HG02885 (cell line): ENCODE measurements at regions not wholly inside any gene's neighbourhood (a gene's known extent, or its start where the extent isn't known, plus 50 kb on each side); places are given as distances from the start of the nearest gene placed in this dataset.
"Not testable (repeated sequence)": the region's sequence is repeated elsewhere in the genome, so short reads cannot be mapped to it uniquely, and the experiment has no call there.

Experiments used
- ATAC-seq: cut with Tn5 transposase; IDR thresholded peaks from one replicate; pipeline ENCODE4 v1.9.1; 2021; ENCODE audit warnings: mild to moderate bottlenecking; ENCODE audit not compliant: unreplicated experiment, poor library complexity

DNA sequence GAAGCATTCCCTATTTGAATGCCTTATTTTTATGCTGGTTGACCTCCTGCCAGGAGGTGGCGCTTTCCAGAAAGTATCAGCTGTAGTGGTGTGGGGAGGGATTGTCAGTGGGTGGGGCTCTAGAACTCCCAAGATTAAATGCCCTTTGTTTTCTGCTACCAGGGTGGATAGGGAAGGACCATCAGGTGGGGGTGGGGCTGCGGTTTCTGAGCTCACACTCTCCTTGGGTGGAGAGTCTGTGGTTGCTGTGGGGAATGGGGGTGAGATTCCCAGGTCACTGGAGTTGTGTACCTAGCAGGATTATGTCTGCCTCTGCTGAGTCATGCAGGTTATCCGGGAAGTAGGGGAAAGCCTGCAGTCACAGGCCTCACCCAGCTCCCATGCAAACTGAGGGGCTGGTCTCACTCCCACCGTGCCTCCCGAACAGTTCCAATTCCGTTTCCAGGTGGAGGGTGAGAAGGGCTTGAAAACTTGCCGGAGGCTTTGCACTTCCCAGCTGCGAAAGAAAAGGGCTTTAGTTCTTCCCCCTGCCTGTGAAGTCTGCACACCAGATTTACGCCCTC is 68.3 kb downstream of the ALG10B start:
- ATAC-seq: no peak

GRCh38 chr12:38385486-38385885 is 68.9 kb downstream of the ALG10B start:
- no peak for ATAC-seq

DNA sequence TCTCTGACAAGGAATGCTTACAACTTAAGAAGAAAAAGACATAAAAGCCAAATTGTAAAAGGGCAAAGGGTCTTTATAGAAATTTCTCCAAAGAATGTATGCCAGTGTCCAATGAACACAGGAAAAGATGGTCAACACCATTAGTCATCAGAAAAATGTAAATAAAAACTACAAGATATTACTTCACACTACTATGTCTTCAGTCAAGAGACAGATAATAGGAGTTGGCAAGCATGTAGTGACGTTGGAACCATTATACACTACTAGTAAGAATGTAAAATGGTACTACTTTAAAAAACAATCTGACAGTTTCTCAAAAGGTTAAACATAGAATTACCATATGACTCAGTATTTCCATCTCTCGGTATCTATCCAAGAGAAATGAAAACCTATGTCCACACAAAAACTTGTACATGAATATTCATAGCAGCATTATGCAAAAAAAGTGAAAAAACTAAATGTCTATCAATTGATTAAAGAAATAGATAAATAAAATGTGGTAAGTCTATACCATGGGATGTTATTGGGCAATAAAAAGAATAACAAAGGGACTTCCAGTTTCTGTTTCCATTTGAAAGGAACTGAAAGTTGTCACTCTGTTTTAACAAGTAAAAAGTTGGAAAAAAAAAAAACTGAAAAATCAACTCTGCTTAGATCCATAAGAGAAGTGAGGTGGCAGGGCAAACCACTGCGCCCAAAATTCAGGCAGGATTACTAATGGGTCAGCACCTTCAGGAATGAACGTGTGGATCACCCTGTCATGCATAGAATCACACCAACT is 69.8 kb downstream of the ALG10B start:
- peak; percentile 80 for ATAC-seq

DNA sequence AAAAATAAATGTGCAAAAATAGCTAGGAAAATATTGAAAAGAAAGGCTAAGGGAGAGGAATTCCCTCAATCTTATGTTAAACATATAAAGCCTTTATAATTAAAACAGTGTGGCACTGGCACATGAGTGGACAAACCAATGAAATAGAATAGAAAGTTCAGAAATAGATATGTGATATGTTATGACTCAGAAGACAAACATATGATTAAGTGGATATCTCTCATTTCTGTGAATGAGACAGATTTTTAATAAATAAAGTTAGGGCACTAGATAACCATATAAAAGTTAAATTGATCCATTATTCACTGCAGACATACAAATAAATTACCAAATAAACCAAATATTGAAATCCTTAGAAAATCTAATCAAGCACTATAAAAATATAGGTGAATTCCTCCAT is 73.0 kb downstream of the ALG10B start:
- ATAC-seq: no peak

- no peak for ATAC-seq
Measured at GRCh38 chr12:38391007-38391406, 74.4 kb downstream of the ALG10B start.

DNA sequence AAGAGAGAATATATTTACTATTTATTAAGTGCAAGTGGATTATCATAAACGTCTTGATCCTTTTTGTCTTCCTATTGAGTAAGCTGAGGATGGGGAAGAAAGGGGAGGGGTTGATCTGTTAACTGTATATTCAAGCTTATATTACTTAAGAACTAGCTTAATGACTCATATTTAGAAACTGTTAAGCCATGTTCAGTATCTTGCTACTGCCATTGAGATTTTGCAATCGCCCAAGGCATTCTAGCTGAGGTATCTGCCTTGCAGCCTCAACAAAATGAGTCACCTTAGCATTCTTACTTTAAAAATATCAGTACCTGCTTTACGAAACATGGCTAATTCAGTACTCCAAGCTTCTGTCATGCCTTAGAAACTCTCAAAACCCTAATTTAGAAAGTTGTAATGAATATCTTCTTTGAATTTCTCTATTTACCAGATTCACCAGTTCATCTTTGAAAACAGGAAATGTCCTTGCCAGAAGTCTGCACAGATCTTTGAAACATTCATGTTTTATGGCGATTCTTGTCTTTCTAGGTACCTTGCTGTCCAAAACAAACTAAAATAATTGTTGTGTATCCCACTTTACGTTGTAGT is 76.1 kb downstream of the ALG10B start:
- ATAC-seq: peak; percentile 82

DNA sequence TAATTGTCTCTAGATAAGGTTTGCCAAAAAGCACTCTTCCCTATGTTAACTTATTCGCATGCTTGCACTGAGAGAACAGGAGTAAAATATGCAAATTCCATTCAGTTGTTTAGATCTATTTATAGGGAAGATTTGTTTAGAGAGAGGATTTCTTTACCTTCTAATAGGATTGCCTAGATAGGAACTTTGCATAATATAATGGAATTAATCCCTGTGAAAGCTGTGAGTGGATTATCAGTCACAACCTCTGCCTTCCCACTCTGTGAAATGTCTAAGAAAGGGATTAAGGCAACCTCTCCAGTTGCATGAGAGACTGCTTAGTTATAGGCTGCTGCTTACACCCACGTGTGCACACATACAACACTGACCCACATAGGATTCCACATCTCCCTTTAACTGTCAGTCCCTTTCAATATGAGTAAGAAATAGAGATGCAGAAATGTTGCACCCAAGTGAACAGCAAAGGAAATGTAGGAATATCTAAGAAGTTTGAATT is 83.2 kb downstream of the ALG10B start:
- ATAC-seq: no peak

DNA sequence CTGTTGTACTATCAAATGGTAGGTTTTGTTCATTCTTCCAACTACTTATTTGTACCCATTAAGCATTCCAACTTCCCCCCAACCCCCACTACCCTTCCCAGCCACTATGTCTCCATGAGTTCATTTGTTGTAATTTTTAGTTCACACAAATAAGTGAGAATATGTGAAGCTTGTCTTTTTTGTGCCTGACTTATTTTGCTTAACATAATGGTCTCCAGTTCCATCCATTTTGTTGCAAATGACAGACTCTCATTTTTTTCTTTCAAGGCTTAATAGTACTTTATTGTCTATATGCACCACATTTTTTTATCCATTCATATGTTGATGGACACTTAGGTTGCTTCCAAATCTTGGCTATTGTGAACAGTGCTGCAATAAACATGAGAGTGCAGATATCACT is 86.2 kb downstream of the ALG10B start:
- no peak for ATAC-seq

DNA sequence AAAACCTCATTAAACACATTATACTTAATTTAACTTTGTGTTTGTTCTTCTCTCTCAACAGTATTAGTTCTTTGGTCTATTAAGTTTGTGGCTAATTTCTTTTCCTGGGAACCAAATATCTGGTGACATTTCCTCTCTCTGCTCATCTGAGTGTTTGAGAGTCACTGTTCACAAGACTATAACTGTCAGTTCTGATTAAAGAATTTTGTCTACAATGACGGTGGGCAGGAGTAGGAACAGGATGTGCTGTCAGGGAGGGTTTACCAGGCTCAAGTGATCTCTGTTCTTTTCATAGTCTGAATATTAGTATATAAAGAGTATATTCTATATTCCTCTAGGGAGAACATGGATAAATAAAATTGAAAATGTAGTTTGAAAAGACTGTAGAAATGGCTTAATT is 92.9 kb downstream of the ALG10B start:
- no peak for ATAC-seq

GRCh38 chr12:38411426-38411825 is 94.9 kb downstream of the ALG10B start:
- ATAC-seq: no peak

DNA sequence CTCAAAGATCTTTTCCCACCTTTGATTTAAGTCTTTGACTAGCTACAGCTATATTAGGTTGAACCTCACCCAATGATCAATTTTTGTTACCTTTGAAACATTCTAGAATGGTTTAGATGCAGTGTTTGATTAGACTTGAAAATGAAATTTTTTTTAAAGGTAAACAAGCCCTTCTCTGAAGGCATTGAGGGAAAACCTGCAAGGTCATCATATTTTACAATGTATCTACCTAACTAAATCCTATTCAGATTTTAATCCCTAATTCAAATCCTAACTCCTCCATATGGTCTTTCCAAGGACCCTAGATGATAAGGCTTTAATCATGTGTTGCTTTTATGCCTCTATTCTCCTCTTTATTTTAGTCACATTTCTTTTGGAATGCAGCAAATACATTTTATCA is 95.4 kb downstream of the ALG10B start:
- no peak for ATAC-seq

DNA sequence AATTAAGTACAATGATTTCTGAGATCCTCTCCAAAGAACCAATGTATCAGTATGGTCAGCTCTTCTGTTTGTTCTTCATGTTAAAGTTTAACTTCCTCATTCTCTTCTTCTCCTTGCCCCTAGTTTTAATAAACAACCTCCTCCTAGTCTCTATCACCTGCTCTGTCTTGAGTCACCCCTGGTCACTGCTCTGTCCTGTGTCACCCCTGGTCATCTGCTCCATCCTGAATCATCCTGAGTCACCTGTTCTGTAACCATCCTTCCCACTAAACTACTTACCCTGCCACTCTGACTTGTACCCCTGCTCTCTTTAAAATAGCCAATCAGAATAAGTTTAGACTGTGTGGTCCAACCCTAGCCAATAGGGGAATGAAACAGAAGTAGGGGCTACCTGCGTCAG is 100.5 kb downstream of the ALG10B start:
- no peak for ATAC-seq

DNA sequence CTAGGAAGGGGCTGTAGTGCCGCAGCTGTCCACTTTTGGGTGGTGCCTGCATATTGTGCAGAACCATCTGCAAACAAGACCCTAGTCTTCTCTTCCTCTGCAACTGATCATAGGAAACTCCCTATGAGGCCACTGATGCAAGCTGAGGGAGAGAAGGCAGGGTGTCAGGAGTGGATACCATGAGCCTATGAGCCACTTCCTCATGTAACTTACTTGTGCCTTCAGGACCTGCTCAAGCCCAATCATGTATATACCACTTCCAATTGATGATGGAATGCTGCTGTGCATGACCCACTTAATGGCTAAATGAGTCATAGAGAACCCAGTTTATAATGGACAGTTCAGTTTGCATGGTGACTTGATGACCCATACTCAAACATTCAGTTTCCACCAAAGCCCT is 107.9 kb downstream of the ALG10B start:
- ATAC-seq: no peak

GRCh38 chr12:38427442-38427841 is 110.9 kb downstream of the ALG10B start:
- ATAC-seq: no peak

DNA sequence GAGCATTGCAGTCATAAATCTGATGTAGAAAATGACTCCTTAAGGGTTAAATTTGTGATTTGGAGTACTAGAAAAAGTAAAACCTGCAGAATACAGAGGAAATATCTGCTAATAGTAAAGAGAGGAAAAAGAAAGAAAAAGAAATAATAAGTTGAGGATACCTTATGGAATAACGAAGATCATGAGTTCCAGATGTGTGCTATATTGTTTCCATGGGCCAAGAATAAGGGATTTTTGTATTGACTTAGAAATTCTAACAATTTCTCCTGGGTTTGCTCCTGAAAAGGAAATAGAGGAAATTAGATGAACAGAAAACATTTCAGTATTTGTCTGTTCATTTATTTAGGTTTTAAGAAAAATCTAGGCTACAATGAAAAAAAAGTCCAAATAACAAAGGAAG is 115.3 kb downstream of the ALG10B start:
- ATAC-seq: no peak

DNA sequence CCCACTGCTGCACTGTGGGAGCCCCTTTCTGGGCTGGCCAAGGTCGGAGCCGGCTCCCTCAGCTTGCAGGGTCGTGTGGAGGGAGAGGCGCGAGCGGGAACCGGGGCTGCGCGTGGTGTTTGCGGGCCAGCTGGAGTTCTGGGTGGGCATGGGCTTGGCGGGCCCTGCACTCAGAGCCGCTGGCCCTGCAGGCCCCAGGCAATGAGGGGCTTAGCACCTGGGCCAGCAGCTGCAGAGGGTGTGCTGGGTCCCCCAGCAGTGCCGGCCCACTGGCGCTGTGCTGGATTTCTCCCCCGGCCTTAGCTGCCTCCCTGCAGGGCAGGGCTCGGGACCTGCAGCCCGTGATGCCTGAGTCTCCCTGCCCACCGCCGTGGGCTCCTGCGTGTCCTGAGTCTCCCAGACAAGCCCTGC is 125.3 kb downstream of the ALG10B start:
- ATAC-seq: not testable (repeated sequence)

DNA sequence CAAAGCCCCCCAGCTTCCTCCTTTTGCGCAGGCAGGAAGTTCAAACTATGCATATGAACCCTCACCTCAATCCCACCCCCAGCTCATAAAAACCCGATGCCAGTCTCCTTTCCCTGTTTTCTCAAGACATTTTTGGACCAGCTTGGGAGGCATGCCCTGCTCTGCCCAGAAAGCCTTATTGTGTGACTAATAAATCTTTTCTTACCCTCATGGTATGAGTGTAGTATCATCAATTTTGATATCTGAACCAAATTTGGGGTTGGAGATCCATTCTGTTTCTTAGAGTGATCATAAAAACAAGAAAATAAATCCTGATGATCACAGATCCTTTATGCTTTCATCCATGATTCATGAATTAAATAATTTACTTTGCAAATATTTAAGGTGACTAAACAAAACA is 128.5 kb downstream of the ALG10B start:
- no peak for ATAC-seq

GRCh38 chr12:38448991-38449390 is 132.4 kb downstream of the ALG10B start:
- no peak for ATAC-seq

DNA sequence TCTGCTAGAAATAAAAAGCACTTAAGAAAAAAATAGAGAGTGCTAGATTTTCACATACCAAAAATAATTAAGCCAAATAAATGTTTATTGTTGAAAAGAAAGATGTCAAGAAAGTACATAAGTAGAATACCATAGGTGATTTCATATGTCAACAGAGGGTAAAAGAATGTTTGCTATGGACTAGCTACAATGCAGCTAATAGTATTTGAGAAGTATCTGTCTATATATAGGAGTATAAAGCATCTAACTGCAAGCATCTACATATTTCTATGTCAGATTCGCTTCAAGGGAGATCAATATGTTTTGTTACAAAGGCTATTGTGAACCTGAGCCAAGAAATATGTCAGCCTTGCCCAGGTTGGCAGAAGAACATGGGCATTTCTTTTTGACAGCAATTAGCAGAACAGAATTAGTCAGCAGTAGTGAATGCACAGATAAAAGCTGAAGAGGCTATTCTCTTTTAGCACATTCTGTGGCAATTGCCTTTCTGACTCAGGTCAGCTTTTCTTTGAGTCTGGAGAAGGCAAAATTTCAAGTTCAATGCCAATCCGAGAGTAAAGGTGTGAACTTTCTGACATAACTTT is 140.1 kb downstream of the ALG10B start:
- ATAC-seq: no peak

- ATAC-seq: no peak
Measured at GRCh38 chr12:38465020-38465419, 148.4 kb downstream of the ALG10B start.

DNA sequence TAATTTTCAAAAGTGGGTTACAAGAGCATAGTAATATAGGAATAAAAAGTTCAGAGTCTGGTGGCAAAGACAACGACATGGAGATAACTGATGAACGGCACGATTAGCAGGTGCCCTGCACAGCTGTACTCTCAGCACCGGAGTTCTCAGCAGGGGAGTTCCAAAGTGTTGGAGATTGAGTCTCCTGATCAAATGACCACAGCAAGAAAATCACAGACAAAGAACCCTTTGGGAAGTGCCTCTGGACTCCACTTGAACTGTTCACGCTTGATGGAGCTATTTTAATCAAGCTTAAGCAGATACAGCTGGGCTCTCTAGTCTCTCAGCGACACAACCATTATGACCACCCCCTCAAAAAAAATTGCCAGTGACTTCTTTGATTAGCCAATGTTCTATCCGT is 153.1 kb downstream of the ALG10B start:
- ATAC-seq: no peak
